Vagina (tissue), 2 donors: ENCODE measurements at regions not wholly inside any gene's neighbourhood (a gene's known extent, or its start where the extent isn't known, plus 50 kb on each side); places are given as distances from the start of the nearest gene placed in this dataset.

Source experiments
- POLR2A ChIP-seq, 2 donors: fragments of 450-650 bp; IDR thresholded peaks; one replicate each; pipeline ENCODE4 v1.6.1; 2017; ENCODE audit warnings: antibody characterized with exemption in 2 of 2, mild to moderate bottlenecking in 2 of 2, moderate library complexity in 2 of 2
- POLR2AphosphoS5 ChIP-seq, 2 donors: sonication (generic); formaldehyde crosslinking; IDR thresholded peaks; one replicate each; pipeline ENCODE4 v1.9.0; 2017; ENCODE audit warnings: antibody characterized with exemption in 2 of 2, mild to moderate bottlenecking in 2 of 2, low read depth in 1 of 2; ENCODE audit not compliant: insufficient read depth in 1 of 2
- TF ChIP-seq, protein P1 (sequence below), 3 experiments: fragments of 450-650 bp in 2 of 3; fragments of 200-600 bp in 1 of 3; sonication (generic) in 1 of 3; IDR thresholded peaks; one replicate each; pipeline ENCODE4 v1.5.1; 2017 to 2019; ENCODE audit warnings: antibody characterized with exemption in 3 of 3, mild to moderate bottlenecking in 2 of 3, moderate library complexity in 2 of 3

GRCh38 chr18:55841314-55841713, 253.3 kb upstream of the TCF4 start:
- TF ChIP-seq POLR2AphosphoS5 (IDR thresholded peaks at IDR 0.05; ENCODE audit: insufficient read depth in 1 of 2, low read depth in 1 of 2): no peak
- TF ChIP-seq, protein P1, sequence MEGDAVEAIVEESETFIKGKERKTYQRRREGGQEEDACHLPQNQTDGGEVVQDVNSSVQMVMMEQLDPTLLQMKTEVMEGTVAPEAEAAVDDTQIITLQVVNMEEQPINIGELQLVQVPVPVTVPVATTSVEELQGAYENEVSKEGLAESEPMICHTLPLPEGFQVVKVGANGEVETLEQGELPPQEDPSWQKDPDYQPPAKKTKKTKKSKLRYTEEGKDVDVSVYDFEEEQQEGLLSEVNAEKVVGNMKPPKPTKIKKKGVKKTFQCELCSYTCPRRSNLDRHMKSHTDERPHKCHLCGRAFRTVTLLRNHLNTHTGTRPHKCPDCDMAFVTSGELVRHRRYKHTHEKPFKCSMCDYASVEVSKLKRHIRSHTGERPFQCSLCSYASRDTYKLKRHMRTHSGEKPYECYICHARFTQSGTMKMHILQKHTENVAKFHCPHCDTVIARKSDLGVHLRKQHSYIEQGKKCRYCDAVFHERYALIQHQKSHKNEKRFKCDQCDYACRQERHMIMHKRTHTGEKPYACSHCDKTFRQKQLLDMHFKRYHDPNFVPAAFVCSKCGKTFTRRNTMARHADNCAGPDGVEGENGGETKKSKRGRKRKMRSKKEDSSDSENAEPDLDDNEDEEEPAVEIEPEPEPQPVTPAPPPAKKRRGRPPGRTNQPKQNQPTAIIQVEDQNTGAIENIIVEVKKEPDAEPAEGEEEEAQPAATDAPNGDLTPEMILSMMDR (IDR thresholded peaks at IDR 0.05): no peak
- TF ChIP-seq POLR2A (IDR thresholded peaks at IDR 0.05): no peak
